BLaER1 (cell line): ENCODE measurements at regions not wholly inside any gene's neighbourhood (a gene's known extent, or its start where the extent isn't known, plus 50 kb on each side); places are given as distances from the start of the nearest gene placed in this dataset.
"Not testable (repeated sequence)": the region's sequence is repeated elsewhere in the genome, so short reads cannot be mapped to it uniquely, and the experiment has no call there.

ENCODE experiments used
- H3K27ac ChIP-seq: shearing (Covaris generic); formaldehyde crosslinking; 2 replicates; pipeline ENCODE4 v1.8.1; 2022
- H3K27me3 ChIP-seq: shearing (Covaris generic); formaldehyde crosslinking; 2 replicates; pipeline ENCODE4 v1.8.1; 2022
- H3K36me3 ChIP-seq: shearing (Covaris generic); formaldehyde crosslinking; 2 replicates; pipeline ENCODE4 v1.8.1; 2022
- H3K4me1 ChIP-seq: shearing (Covaris generic); formaldehyde crosslinking; 2 replicates; pipeline ENCODE4 v1.8.1; 2022
- H3K4me2 ChIP-seq: shearing (Covaris generic); formaldehyde crosslinking; 2 replicates; pipeline ENCODE4 v1.8.1; 2022
- H3K4me3 ChIP-seq: shearing (Covaris generic); formaldehyde crosslinking; 2 replicates; pipeline ENCODE4 v1.8.1; 2022
- H3K9ac ChIP-seq: shearing (Covaris generic); formaldehyde crosslinking; 2 replicates; pipeline ENCODE4 v1.8.1; 2022
- H3K9me3 ChIP-seq: shearing (Covaris generic); formaldehyde crosslinking; 2 replicates; pipeline ENCODE4 v1.8.1; 2022
- H4K20me1 ChIP-seq: shearing (Covaris generic); formaldehyde crosslinking; 2 replicates; pipeline ENCODE4 v1.8.1; 2022
- Cebpa-rat ChIP-seq: shearing (Covaris generic); IDR thresholded peaks from 2 replicates; pipeline ENCODE4 v1.8.1; 2022

DNA sequence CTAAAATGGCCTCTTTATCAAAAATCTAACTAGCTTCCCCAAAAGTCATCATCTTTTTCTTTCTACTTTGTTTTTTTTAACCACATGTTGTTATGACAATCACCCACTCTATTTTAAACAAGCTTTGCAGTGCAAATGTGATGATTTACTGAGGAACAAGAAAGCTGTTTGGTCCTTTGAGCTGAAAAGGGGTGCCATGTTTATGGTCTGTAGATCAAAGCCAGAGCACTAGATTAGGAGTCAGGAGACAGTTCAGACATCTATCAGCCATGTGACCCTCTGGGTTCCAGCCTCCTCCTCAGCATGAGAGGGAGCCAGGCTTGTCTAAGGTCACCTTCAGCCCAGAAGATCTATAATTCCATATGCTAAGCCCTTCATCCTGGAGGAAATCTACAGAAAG lies 65.9 kb downstream of the RPL22L1 start:
- Histone ChIP-seq H3K27me3 (no peaks in the 10 kb centered on the region), H3K9ac (no peak overlapping the region), H4K20me1 (no peaks in the 10 kb centered on the region), H3K36me3 (no peaks in the 10 kb centered on the region), H3K4me3 (no peak overlapping the region), H3K9me3 (no peaks in the 10 kb centered on the region), H3K4me2 (no peak overlapping the region), H3K27ac (no peak overlapping the region), H3K4me1 (no peaks in the 10 kb centered on the region)
- TF ChIP-seq Cebpa-rat = no peak

DNA sequence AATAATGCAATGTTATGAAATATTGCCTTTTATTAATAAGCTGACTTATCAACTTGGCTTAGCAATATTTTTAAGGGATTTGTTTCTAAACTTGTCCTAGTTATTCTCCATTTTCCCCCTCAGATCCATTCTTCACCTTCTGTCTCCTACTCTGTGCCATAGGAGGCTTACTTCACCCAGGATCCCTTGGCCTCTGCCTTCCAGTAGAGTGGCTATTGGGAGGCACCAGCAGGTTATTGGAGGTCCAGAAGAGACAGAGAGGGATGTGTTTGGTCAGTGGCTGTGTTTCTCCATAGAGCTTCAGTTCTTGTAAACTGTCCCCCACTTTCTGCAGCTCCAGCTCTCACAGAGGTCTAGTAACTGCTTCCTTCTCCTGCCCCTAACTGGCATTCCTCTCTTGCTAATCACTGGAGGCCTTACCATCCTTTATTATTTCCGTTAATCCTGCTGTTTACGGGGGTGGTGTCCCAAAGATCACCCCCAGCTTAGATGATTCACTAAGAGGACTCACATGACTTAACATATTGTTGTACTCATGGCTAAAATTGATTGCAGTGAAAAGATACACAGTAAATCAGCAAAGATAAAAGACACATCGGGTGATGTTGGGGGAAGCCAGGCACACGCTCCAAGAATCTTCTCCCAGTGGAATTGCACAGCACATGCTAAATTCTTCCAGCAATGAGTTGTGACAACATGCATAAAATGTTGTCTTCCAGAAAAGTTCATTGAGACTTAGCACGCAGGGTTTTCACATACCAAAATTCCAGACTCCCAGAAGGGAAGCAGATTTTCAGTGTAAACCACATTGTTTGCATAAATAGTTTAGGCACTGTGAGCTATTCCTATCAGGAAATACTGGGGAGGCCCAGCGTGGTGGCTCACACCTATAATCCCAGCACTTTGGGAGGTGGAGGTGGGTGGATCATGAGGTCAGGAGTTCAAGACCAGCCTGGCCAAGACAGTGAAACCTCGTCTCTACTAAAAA lies 67.5 kb downstream of the RPL22L1 start:
- H3K4me1 ChIP-seq = no peaks in the 10 kb centered on the region
- no peaks in the 10 kb centered on the region for H4K20me1 ChIP-seq
- no peak for TF ChIP-seq Cebpa-rat
- H3K27me3 ChIP-seq = no peaks in the 10 kb centered on the region
- no peaks in the 10 kb centered on the region for H3K9me3 ChIP-seq
- H3K4me2 ChIP-seq = no peak overlapping the region
- no peaks in the 10 kb centered on the region for H3K36me3 ChIP-seq
- no peak overlapping the region for H3K4me3 ChIP-seq
- no peak overlapping the region for H3K9ac ChIP-seq
- no peak overlapping the region for H3K27ac ChIP-seq

DNA sequence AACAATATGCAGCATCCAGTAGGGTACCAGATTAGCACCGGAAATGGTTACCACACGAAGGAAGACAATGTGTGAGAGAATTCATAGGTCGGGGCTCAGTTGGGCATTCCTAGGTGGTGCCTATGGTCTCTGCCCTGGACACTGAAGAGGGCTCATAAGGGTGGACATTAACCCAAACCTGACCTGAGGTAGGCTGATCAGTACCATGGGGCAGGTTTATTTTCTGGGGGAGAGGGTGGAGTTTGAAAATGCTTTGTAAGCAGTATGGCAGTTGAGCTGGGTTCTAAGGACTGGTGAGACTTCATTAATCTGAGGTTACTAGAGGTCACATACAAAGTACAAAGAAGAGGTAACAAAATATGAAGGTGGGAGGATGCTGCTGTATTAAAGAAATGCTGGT lies 68.4 kb downstream of the RPL22L1 start:
- H3K4me3 ChIP-seq = no peak overlapping the region
- H3K4me1 ChIP-seq = no peaks in the 10 kb centered on the region
- no peaks in the 10 kb centered on the region for H3K27me3 ChIP-seq
- no peak overlapping the region for H3K27ac ChIP-seq
- no peak overlapping the region for H3K4me2 ChIP-seq
- no peaks in the 10 kb centered on the region for H3K9me3 ChIP-seq
- no peak for TF ChIP-seq Cebpa-rat
- H3K9ac ChIP-seq = no peak overlapping the region
- H3K36me3 ChIP-seq = no peaks in the 10 kb centered on the region
- H4K20me1 ChIP-seq = no peaks in the 10 kb centered on the region

DNA sequence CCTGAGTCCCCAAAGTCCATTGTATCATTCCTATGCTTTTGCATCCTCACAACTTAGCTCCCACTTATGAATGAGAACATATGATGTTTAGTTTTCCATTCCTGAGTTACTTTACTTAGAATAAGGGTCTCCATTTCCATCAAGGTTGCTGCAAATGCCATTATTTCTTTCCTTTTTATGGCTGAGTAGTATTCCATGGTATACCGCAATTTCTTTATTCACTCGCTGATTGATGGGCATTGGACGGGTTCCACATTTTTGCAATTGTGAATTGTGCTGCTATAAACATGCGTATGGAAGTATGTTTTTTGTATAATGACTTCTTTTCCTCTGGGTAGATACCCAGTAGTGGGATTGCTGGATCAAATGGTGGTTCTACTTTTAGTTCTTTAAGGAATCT lies 69.7 kb downstream of the RPL22L1 start:
- H3K4me1 ChIP-seq, H3K4me2 ChIP-seq, H3K4me3 ChIP-seq, H3K27me3 ChIP-seq, H4K20me1 ChIP-seq, H3K9ac ChIP-seq, H3K27ac ChIP-seq, H3K9me3 ChIP-seq, H3K36me3 ChIP-seq: not testable (repeated sequence)

DNA sequence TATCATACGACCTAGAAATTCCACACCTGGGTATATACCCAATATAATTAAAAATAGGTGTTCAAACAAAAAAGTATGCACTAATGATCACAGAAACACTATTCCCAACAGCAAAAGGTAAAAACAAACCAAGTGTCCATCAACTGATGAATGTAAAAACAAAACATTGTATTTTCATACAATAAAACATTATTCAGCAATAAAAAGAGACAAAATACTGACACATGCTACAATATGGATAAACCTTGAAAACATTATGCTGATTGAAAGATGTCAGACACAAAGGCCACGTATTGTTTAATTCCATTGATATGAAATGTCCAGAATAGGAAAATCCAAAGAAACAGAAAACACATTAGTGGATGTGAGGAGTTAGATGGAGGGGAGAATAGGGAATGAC lies 71.0 kb downstream of the RPL22L1 start:
- Histone ChIP-seq H3K9me3 (peaks cover 3% of the 10 kb centered on the region; the same call in 1 of the 2 replicates), H3K4me2 (no peak overlapping the region), H3K4me3 (no peak overlapping the region), H3K36me3 (no peaks in the 10 kb centered on the region), H3K27me3 (no peaks in the 10 kb centered on the region), H3K9ac (no peak overlapping the region), H4K20me1 (no peaks in the 10 kb centered on the region), H3K4me1 (no peaks in the 10 kb centered on the region), H3K27ac (no peak overlapping the region)
- TF ChIP-seq Cebpa-rat = no peak

DNA sequence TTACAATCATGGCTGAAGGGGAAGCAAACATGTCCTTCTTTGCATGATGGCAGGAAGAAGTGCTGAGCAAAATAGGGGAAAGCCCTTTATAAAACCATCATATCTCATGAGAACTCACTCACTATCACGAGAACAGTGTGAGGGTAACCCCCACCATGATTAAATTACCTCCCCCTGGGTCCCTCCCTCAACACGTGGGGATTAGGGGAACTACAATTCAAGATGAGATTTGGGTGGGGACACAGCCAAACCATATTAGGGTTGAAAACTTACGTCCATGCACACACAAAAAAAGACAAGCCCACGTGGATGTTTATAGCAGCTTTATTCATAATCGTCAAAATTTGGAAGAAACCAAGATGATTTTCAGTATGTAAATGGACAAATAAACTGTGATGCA lies 72.3 kb downstream of the RPL22L1 start:
- H3K9me3 ChIP-seq = peaks cover 3% of the 10 kb centered on the region; the same call in 1 of the 2 replicates
- no peak overlapping the region for H3K4me3 ChIP-seq
- H3K27me3 ChIP-seq = no peaks in the 10 kb centered on the region
- TF ChIP-seq Cebpa-rat = no peak
- no peak overlapping the region for H3K27ac ChIP-seq
- no peaks in the 10 kb centered on the region for H3K4me1 ChIP-seq
- H3K36me3 ChIP-seq = no peaks in the 10 kb centered on the region
- no peak overlapping the region for H3K9ac ChIP-seq
- H4K20me1 ChIP-seq = no peaks in the 10 kb centered on the region
- no peak overlapping the region for H3K4me2 ChIP-seq

DNA sequence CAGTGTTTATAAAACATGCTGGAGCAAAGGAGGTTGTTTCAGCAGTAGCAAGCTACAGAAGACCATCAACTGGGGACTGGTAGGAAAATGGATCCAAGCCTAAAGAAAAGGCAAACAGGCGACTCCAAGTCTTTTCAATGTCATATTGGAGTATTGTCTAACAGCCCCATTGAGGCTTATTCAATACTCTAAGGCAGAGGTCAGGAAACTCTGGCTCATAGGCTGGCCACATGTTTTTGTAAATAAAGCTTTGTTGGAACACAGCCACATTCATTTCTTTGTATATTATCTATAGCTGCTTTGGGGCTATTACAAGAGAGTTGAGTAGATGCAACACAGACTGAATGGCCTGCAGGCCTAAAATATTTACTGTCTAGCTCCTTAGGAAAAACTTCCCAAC lies 77.5 kb downstream of the RPL22L1 start:
- H3K27ac ChIP-seq = no peak overlapping the region
- no peak overlapping the region for H3K4me2 ChIP-seq
- no peaks in the 10 kb centered on the region for H3K27me3 ChIP-seq
- H3K9ac ChIP-seq = no peak overlapping the region
- no peaks in the 10 kb centered on the region for H3K4me1 ChIP-seq
- H3K4me3 ChIP-seq = no peak overlapping the region
- no peaks in the 10 kb centered on the region for H3K36me3 ChIP-seq
- H3K9me3 ChIP-seq = peaks cover 3% of the 10 kb centered on the region; the same call in 1 of the 2 replicates
- no peaks in the 10 kb centered on the region for H4K20me1 ChIP-seq
- no peak for TF ChIP-seq Cebpa-rat

DNA sequence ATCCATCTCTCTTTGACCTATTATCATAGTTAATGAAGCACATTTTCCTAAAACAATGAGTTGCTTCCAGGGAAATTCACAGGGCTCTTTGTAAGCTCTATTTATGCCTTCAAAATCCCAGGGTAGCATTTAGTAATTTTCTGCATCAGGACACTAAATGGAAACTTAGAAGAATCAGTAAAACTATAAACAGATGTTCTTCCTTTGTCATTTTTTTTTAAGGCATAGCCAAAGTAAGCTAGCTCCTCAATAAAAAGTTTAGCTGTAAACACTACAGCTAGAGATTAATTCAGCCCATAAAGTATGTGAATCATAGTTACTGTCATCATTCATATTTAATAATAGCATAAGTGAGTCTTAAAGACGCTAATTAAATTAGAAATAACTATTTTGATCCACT lies 79.3 kb downstream of the RPL22L1 start:
- H3K9ac ChIP-seq = no peak overlapping the region
- no peak overlapping the region for H3K27ac ChIP-seq
- no peaks in the 10 kb centered on the region for H3K36me3 ChIP-seq
- no peaks in the 10 kb centered on the region for H3K4me1 ChIP-seq
- H4K20me1 ChIP-seq = no peaks in the 10 kb centered on the region
- no peaks in the 10 kb centered on the region for H3K9me3 ChIP-seq
- H3K4me3 ChIP-seq = no peak overlapping the region
- no peak overlapping the region for H3K4me2 ChIP-seq
- TF ChIP-seq Cebpa-rat = no peak
- no peaks in the 10 kb centered on the region for H3K27me3 ChIP-seq

DNA sequence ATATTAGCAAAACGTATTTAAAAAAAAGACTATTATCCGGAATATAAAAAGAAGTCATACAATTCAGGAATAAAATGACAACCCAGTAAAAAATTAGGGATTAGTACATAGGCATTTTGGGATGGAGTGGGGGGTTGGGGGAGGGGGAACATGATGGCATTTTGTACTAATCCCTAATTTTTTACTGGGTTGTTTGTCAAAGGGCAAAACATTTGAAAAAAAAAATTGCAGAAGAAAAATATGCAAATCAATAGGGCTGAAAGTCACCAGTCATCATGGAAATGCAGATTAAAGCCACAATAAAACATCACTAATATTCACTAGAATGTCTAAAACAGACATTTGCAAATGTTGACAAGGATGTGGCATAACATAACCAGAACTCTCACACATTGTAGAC lies 82.5 kb downstream of the RPL22L1 start:
- H3K9ac ChIP-seq = no peak overlapping the region
- H3K4me3 ChIP-seq = no peak overlapping the region
- no peak overlapping the region for H3K4me2 ChIP-seq
- H3K36me3 ChIP-seq = no peaks in the 10 kb centered on the region
- no peak overlapping the region for H3K27ac ChIP-seq
- no peak for TF ChIP-seq Cebpa-rat
- H3K4me1 ChIP-seq = no peaks in the 10 kb centered on the region
- H3K9me3 ChIP-seq = no peaks in the 10 kb centered on the region
- H4K20me1 ChIP-seq = no peaks in the 10 kb centered on the region
- H3K27me3 ChIP-seq = no peaks in the 10 kb centered on the region

DNA sequence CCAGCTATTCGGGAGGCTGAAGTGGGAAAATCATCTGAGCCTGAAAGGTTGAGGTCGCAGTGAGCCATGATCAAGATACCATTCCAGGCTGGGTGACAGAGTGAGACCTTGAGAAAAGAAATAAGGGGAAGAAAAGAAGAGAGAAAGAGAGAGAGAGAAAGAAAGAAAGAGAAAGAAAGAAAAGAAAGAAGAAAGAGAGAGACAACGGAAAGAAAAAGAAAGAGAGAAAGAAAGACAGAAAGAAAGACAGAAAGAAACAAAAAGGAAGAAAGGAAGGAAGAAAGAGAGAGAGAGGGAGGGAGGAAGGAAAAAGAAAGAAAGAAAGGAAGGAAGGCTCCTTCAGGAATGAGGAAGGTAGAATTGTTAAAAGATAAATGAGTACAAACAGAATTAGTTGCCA lies 84.5 kb downstream of the RPL22L1 start:
- H4K20me1 ChIP-seq = no peaks in the 10 kb centered on the region
- no peak overlapping the region for H3K4me2 ChIP-seq
- H3K27ac ChIP-seq = no peak overlapping the region
- no peaks in the 10 kb centered on the region for H3K36me3 ChIP-seq
- H3K9me3 ChIP-seq = no peaks in the 10 kb centered on the region
- H3K4me1 ChIP-seq = no peaks in the 10 kb centered on the region
- H3K4me3 ChIP-seq = no peak overlapping the region
- no peaks in the 10 kb centered on the region for H3K27me3 ChIP-seq
- H3K9ac ChIP-seq = no peak overlapping the region
- no peak for TF ChIP-seq Cebpa-rat
